Tibial nerve (tissue), 4 donors: ENCODE measurements at regions not wholly inside any gene's neighbourhood (a gene's known extent, or its start where the extent isn't known, plus 50 kb on each side); places are given as distances from the start of the nearest gene placed in this dataset.
A peak's percentile ranks its signal among the peaks of the same experiment; 100 is the strongest.

Experiments
- DNase-seq, 2 donors: peaks; one replicate each; pipeline ENCODE4 v3.0.0-alpha.2; 2019; ENCODE audit warnings: low spot score in 2 of 2
- H3K27ac ChIP-seq, 4 donors: fragments of 200-600 bp; sonication (generic) in 3 of 4; one replicate each; pipeline ENCODE4 v1.5.1; 2017 to 2019; ENCODE audit warnings: mild to moderate bottlenecking in 1 of 4
- H3K27me3 ChIP-seq, 2 donors: fragments of 200-600 bp; sonication (generic) in 1 of 2; one replicate each; pipeline versions ENCODE4 v1.5.1 to v1.6.0; 2017 to 2019
- H3K36me3 ChIP-seq, 3 donors: fragments of 200-600 bp; sonication (generic); one replicate each; pipeline ENCODE4 v1.5.1; 2018 to 2019
- H3K4me1 ChIP-seq, 4 donors: fragments of 200-600 bp; sonication (generic) in 3 of 4; one replicate each; pipeline ENCODE4 v1.5.1; 2017 to 2019
- H3K4me3 ChIP-seq, 4 donors: fragments of 200-600 bp; sonication (generic) in 3 of 4; one replicate each; pipeline ENCODE4 v1.5.1; 2017 to 2019; ENCODE audit warnings: mild to moderate bottlenecking in 1 of 4, moderate library complexity in 1 of 4
- H3K9me3 ChIP-seq, 4 donors: fragments of 200-600 bp; sonication (generic) in 3 of 4; one replicate each; pipeline ENCODE4 v1.5.1; 2017 to 2019
- EP300 ChIP-seq, 2 donors: sonication (generic); formaldehyde crosslinking; IDR thresholded peaks; one replicate each; pipeline ENCODE4 v1.6.1; 2017; ENCODE audit warnings: antibody characterized with exemption in 2 of 2, mild to moderate bottlenecking in 1 of 2
- POLR2A ChIP-seq, 2 donors: fragments of 450-650 bp; IDR thresholded peaks; one replicate each; pipeline ENCODE4 v1.6.1; 2017; ENCODE audit warnings: antibody characterized with exemption in 2 of 2, mild to moderate bottlenecking in 2 of 2, moderate library complexity in 2 of 2
- WGBS, 2 donors: methylation state at CpG; one replicate each; pipeline ENCODE4 v1.1.5; 2018; 5-methylcytosine and 5-hydroxymethylcytosine counted together
- TF ChIP-seq, protein P1 (sequence below), 5 experiments: fragments of 200-600 bp in 3 of 5; fragments of 450-650 bp in 2 of 5; sonication (generic) in 3 of 5; IDR thresholded peaks; one replicate each; pipeline ENCODE4 v1.5.1; 2016 to 2019; ENCODE audit warnings: antibody characterized with exemption in 5 of 5, mild to moderate bottlenecking in 3 of 5, moderate library complexity in 2 of 5

DNA sequence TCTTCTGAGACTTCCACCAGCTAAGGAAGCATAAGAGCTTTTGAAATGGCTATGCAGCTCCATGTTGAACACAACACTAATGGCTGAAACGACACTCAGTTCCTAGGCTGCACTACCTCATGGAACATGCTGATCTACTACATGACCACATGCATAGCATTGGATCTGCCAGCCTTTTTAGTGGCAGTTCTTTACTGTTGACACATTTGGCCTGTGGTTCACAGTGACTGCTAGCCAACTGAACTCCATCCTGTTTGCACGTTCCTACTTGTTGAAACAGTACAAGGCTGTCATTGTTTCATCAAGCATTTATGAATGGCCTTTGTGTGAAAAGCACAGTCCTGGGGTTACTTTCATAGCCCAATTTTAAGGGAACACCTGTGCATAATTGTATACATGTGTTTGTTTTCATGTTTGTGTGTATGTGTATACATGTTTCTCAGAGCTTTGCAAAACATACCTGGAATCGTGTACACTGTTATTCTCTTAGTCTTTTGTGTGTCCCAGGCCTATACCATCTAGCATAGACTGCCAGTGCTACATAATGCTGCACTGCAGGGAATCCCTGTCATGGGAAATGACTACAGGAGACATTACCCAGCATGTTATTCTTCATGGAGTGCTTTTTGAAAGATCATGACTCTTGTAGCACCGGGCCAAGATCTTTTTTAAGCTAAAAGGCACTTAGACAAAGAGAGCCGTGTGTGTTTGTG lies 179.6 kb upstream of the ESRRG start:
- WGBS, 2 donors: 37 to 38% methylated on average over 5 of the region's 5 CpGs
- Histone ChIP-seq H3K4me1 (peaks cover 0 to 29% (median 5%) of the 10 kb centered on the region in 4 donors), H3K4me3 (no peak overlapping the region), H3K27me3 (no peaks in the 10 kb centered on the region), H3K9me3 (no peaks in the 10 kb centered on the region), H3K27ac (peak overlapping the region; percentile 19 to 81 (median 48)), H3K36me3 (no peaks in the 10 kb centered on the region)
- DNase-seq: no peak
- TF ChIP-seq POLR2A (IDR thresholded peaks at IDR 0.05): no peak
- TF ChIP-seq EP300 (IDR thresholded peaks at IDR 0.05): peak in 1 of 2 donors; percentile 85

GRCh38 chr1:216900116-216900620 lies 176.9 kb upstream of the ESRRG start:
- 71 to 76% methylated on average over 2 of the region's 2 CpGs for WGBS, 2 donors
- no peaks in the 10 kb centered on the region for H3K9me3 ChIP-seq
- TF ChIP-seq POLR2A (IDR thresholded peaks at IDR 0.05) (no peak), EP300 (IDR thresholded peaks at IDR 0.05) (no peak)
- TF ChIP-seq, protein P1, sequence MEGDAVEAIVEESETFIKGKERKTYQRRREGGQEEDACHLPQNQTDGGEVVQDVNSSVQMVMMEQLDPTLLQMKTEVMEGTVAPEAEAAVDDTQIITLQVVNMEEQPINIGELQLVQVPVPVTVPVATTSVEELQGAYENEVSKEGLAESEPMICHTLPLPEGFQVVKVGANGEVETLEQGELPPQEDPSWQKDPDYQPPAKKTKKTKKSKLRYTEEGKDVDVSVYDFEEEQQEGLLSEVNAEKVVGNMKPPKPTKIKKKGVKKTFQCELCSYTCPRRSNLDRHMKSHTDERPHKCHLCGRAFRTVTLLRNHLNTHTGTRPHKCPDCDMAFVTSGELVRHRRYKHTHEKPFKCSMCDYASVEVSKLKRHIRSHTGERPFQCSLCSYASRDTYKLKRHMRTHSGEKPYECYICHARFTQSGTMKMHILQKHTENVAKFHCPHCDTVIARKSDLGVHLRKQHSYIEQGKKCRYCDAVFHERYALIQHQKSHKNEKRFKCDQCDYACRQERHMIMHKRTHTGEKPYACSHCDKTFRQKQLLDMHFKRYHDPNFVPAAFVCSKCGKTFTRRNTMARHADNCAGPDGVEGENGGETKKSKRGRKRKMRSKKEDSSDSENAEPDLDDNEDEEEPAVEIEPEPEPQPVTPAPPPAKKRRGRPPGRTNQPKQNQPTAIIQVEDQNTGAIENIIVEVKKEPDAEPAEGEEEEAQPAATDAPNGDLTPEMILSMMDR (IDR thresholded peaks at IDR 0.05): no peak
- H3K27ac ChIP-seq: no peak overlapping the region
- no peak for DNase-seq
- H3K27me3 ChIP-seq: no peaks in the 10 kb centered on the region
- H3K4me1 ChIP-seq: peaks cover 0 to 29% (median 5%) of the 10 kb centered on the region in 4 donors
- no peak overlapping the region for H3K4me3 ChIP-seq
- H3K36me3 ChIP-seq: no peaks in the 10 kb centered on the region

- Histone ChIP-seq H3K36me3 (no peaks in the 10 kb centered on the region), H3K27ac (no peak overlapping the region), H3K4me1 (peaks cover 0 to 19% (median 4%) of the 10 kb centered on the region in 4 donors), H3K4me3 (no peak overlapping the region), H3K9me3 (no peaks in the 10 kb centered on the region), H3K27me3 (no peaks in the 10 kb centered on the region)
- DNase-seq: no peak
- 88 to 90% methylated on average over 1 of the region's 1 CpG for WGBS, 2 donors
- no peak for TF ChIP-seq EP300 (IDR thresholded peaks at IDR 0.05)
- TF ChIP-seq, protein P1 (IDR thresholded peaks at IDR 0.05): no peak
- TF ChIP-seq POLR2A (IDR thresholded peaks at IDR 0.05): no peak
Observed at GRCh38 chr1:216898801-216899200, 175.6 kb upstream of the ESRRG start.

DNA sequence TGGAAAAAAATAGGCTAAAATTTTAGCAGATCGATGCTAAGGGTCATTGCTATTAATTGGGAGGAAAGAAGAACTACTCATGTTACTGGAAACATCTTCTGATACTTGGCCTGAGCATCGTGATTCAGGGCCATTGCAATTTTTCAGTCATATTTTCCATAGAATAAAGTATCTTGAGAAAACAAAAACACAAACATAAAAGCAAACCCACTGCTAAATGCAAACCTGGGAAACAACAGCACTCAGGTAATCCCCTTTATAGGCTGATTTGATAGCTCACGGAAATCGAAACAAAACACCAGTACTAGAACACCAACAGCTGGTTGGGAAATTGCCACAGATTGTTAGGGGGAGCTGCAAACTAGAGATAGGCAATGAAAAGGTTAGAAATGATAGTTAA lies 172.9 kb upstream of the ESRRG start:
- DNase-seq: no peak
- peaks cover 0 to 8% (median 0%) of the 10 kb centered on the region in 4 donors for H3K4me1 ChIP-seq
- 80 to 85% methylated on average over 4 of the region's 4 CpGs for WGBS, 2 donors

GRCh38 chr1:216894494-216894893 lies 171.3 kb upstream of the ESRRG start:
- WGBS, 2 donors: 36 to 41% methylated on average over 5 of the region's 5 CpGs
- TF ChIP-seq, protein P1 (IDR thresholded peaks at IDR 0.05): no peak
- TF ChIP-seq EP300 (IDR thresholded peaks at IDR 0.05): no peak
- TF ChIP-seq POLR2A (IDR thresholded peaks at IDR 0.05): no peak
- H3K36me3 ChIP-seq: no peaks in the 10 kb centered on the region
- no peak overlapping the region for H3K4me3 ChIP-seq
- H3K27me3 ChIP-seq: no peaks in the 10 kb centered on the region
- no peaks in the 10 kb centered on the region for H3K9me3 ChIP-seq
- no peaks in the 10 kb centered on the region for H3K4me1 ChIP-seq
- no peak overlapping the region for H3K27ac ChIP-seq
- DNase-seq: no peak

More for the DNA sequence above, 172.9 kb upstream of the ESRRG start:
- H3K4me3 ChIP-seq: no peak overlapping the region
- no peaks in the 10 kb centered on the region for H3K9me3 ChIP-seq
- H3K36me3 ChIP-seq: no peaks in the 10 kb centered on the region
- H3K27me3 ChIP-seq: no peaks in the 10 kb centered on the region
- no peak overlapping the region for H3K27ac ChIP-seq
- TF ChIP-seq, protein P1 (IDR thresholded peaks at IDR 0.05): no peak
- TF ChIP-seq EP300 (IDR thresholded peaks at IDR 0.05) (no peak), POLR2A (IDR thresholded peaks at IDR 0.05) (no peak)
